Endothelial cell of umbilical vein (primary cell): ENCODE measurements at regions not wholly inside any gene's neighbourhood (a gene's known extent, or its start where the extent isn't known, plus 50 kb on each side); places are given as distances from the start of the nearest gene placed in this dataset.

Source experiments
- BruUV-seq: library from RNA; stranded (reverse); fragments of 400-500 nt; replicated peaks from 2 replicates; lab custom pipeline; 2021; lab: Mats Ljungman, UMichigan
- CTCF ChIA-PET: fragments of 300-600, 350-600 bp; sonication (Branson Sonifier 250); formaldehyde crosslinking; loops from one replicate; lab custom pipeline; 2021; ENCODE audit warnings: antibody characterized with exemption, inconsistent platforms; lab: Charles Lee
- POLR2A ChIA-PET: fragments of 300-600, 350-600 bp; sonication (Branson Sonifier 250); formaldehyde crosslinking; loops from one replicate; lab custom pipeline; 2021; ENCODE audit warnings: antibody characterized with exemption, inconsistent platforms; lab: Charles Lee
- DNase-seq: peaks from one replicate; pipeline ENCODE4 v3.0.0-alpha.2; 2011; ENCODE audit warnings: low read depth, low spot score
- FAIRE-seq: peaks from 2 replicates; lab custom pipeline; 2011; peaks lifted over from hg19 to GRCh38; lab: Jason Lieb, UNC
- H2AFZ ChIP-seq: 2 replicates; pipeline ENCODE4 v1.6.0; 2012; ENCODE audit warnings: low read depth, low read length, control low read depth, inconsistent platforms
- H3K27ac ChIP-seq: 2 replicates; pipeline ENCODE4 v1.5.1; 2011; ENCODE audit warnings: low read depth, mild to moderate bottlenecking, control low read depth, low read length, moderate library complexity; ENCODE audit not compliant: insufficient read depth
- H3K27me3 ChIP-seq, 2 experiments: 2 replicates each; pipeline versions ENCODE4 v1.6.0 to v1.6.1; 2011; ENCODE audit warnings: low read length in 2 of 2, mixed read lengths in 1 of 2; ENCODE audit not compliant: control insufficient read depth in 2 of 2, insufficient read depth in 2 of 2
- H3K36me3 ChIP-seq, 2 experiments: 2 replicates in 1 of 2; 3 replicates in 1 of 2; pipeline ENCODE4 v1.5.1; 2011; ENCODE audit warnings: low read length in 2 of 2, mild to moderate bottlenecking in 1 of 2, moderate library complexity in 1 of 2; ENCODE audit not compliant: control insufficient read depth in 2 of 2, insufficient read depth in 2 of 2; ENCODE audit errors: extremely low read depth in 1 of 2
- H3K4me1 ChIP-seq: 3 replicates; pipeline ENCODE4 v1.5.1; 2011; ENCODE audit warnings: mild to moderate bottlenecking, low read length; ENCODE audit not compliant: control insufficient read depth, insufficient read depth; ENCODE audit errors: extremely low read depth
- H3K4me2 ChIP-seq: 2 replicates; pipeline ENCODE4 v1.6.1; 2011; ENCODE audit warnings: low read length, control low read depth, mixed read lengths; ENCODE audit not compliant: insufficient read depth
- H3K4me3 ChIP-seq, 3 experiments: fragments of 200-600 bp in 1 of 3; sonication (generic), shearing (Covaris generic) in 1 of 3; replicated peaks in 1 of 3; 2 replicates each; pipeline ENCODE4 v1.5.1; 2011 to 2016; ENCODE audit warnings: control low read depth in 3 of 3, low read length in 3 of 3, mild to moderate bottlenecking in 2 of 3, inconsistent platforms in 1 of 3, low read depth in 1 of 3, moderate library complexity in 1 of 3; ENCODE audit not compliant: insufficient read depth in 1 of 3
- H3K79me2 ChIP-seq: 2 replicates; pipeline ENCODE4 v1.6.0; 2012; ENCODE audit warnings: low read length, inconsistent platforms; ENCODE audit not compliant: control insufficient read depth, insufficient read depth
- H3K9ac ChIP-seq: replicated peaks from 2 replicates; pipeline ENCODE3; 2011; ENCODE audit warnings: low read length, control low read depth; ENCODE audit not compliant: insufficient read depth; ENCODE audit errors: extremely low read depth
- H3K9me1 ChIP-seq: replicated peaks from 3 replicates; pipeline ENCODE4 v1.6.0; 2011; ENCODE audit warnings: mild to moderate bottlenecking, low read length; ENCODE audit not compliant: control insufficient read depth, insufficient read depth; ENCODE audit errors: extremely low read depth
- H3K9me3 ChIP-seq: replicated peaks from 2 replicates; pipeline ENCODE4 v1.5.1; 2012; ENCODE audit warnings: low read length, inconsistent platforms; ENCODE audit not compliant: control insufficient read depth, insufficient read depth
- H4K20me1 ChIP-seq: replicated peaks from 2 replicates; pipeline ENCODE3; 2011; ENCODE audit warnings: mild to moderate bottlenecking, low read length; ENCODE audit not compliant: control insufficient read depth, insufficient read depth; ENCODE audit errors: extremely low read depth
- EZH2 ChIP-seq: IDR thresholded peaks from 2 replicates; pipeline ENCODE4 v1.6.1; 2012; ENCODE audit warnings: borderline replicate concordance, low read depth, mild to moderate bottlenecking, moderate library complexity, low read length, inconsistent platforms; ENCODE audit not compliant: severe bottlenecking
- FOS ChIP-seq: IDR thresholded peaks from 2 replicates; pipeline ENCODE4 v1.6.1; 2011; ENCODE audit warnings: mild to moderate bottlenecking, low read length, moderate library complexity, borderline replicate concordance; ENCODE audit not compliant: insufficient read depth
- GATA2 ChIP-seq: IDR thresholded peaks from 2 replicates; pipeline ENCODE4 v1.7.0; 2011; ENCODE audit warnings: low read depth, mild to moderate bottlenecking, moderate library complexity, mixed read lengths, low read length; ENCODE audit not compliant: insufficient read length, insufficient read depth
- JUN ChIP-seq: IDR thresholded peaks from 2 replicates; pipeline ENCODE4 v1.6.1; 2011; ENCODE audit warnings: borderline replicate concordance, low read depth; ENCODE audit not compliant: insufficient read length, insufficient read depth
- MYC ChIP-seq: IDR thresholded peaks from one replicate; pipeline ENCODE4 v1.6.1; 2011; ENCODE audit warnings: mild to moderate bottlenecking, low read depth, low read length
- POLR2A ChIP-seq: IDR thresholded peaks from 2 replicates; pipeline ENCODE4 v1.6.1; 2012; ENCODE audit warnings: low read depth, mild to moderate bottlenecking, control low read depth, low read length
- POLR2AphosphoS5 ChIP-seq: IDR thresholded peaks from 2 replicates; pipeline ENCODE4 v1.6.1; 2012; ENCODE audit warnings: low read depth, mild to moderate bottlenecking, control low read depth, low read length, moderate library complexity; ENCODE audit not compliant: insufficient read depth
- dilution Hi-C: fragments of 300-500 bp; cut with MboI; formaldehyde crosslinking; loops from one replicate; pipeline ENCODE4 v1.15.0; 2019; ENCODE audit warnings: low sequenced_read_pairs; ENCODE audit not compliant: extremely low pct_ligation_motif_present
- intact Hi-C: fragments of 100-400 bp; cut with micrococcal nuclease; formaldehyde crosslinking; loops from one replicate; pipeline ENCODE4 v1.10.0; 2022
- TF ChIP-seq, protein P1 (sequence below), 2 donors: IDR thresholded peaks; 1 replicate in 1 of 2; 2 replicates in 1 of 2; pipeline ENCODE4 v1.5.1; 2011; ENCODE audit warnings: low read length in 2 of 2, mild to moderate bottlenecking in 2 of 2, moderate library complexity in 2 of 2, control low read depth in 1 of 2, inconsistent platforms in 1 of 2, low read depth in 1 of 2; ENCODE audit not compliant: insufficient read depth in 1 of 2; ENCODE audit errors: extremely low read depth in 1 of 2
- TF ChIP-seq, protein P2 (sequence below): IDR thresholded peaks from 2 replicates; pipeline ENCODE4 v1.6.1; 2011; ENCODE audit not compliant: insufficient read depth, insufficient read length

DNA sequence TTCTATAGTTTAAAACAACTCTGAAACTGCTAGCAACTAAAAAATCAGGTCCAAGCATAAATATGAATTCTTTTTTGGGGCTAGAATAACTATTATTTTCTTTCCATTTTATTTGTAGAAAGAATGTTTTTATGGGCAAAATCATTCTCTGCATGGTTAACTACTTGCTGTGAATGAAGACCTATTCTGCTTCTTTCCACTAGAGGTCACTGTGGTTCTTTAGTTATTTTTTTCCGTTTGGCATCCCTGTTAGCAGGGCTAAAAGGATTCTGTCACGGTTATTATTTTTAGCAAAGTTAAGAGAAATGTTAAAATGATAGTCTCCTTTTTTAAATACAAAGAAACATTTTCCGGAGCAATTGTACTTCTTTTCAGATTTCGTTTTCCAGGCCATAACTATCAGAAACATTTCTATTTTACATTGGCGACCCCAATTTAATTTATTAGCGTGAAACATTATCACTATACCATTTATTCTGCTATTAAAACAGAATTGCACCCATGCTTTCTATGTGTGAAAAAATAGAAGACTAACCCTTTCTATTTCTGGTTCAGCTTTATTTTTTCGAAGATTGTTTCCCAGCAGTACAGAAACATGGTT is 404.8 kb downstream of the ATP23 start:
- Histone ChIP-seq H3K9ac (no peak overlapping the region), H3K36me3 (no peaks in the 10 kb centered on the region), H3K79me2 (no peaks in the 10 kb centered on the region), H2AFZ (no peak overlapping the region), H3K4me2 (no peak overlapping the region), H3K4me1 (peaks cover 22% of the 10 kb centered on the region), H3K4me3 (no peak overlapping the region), H4K20me1 (no peaks in the 10 kb centered on the region), H3K27ac (no peak overlapping the region), H3K27me3 (no peaks in the 10 kb centered on the region), H3K9me1 (no peaks in the 10 kb centered on the region), H3K9me3 (no peaks in the 10 kb centered on the region)
- CTCF ChIA-PET: interaction anchor here (0.9 to 6.3 kb wide), 11 partner anchors 12 to 819 kb away, joined by 3 to 122 read pairs (median 4); no protein-coding TSS in a partner anchor
- FAIRE-seq (peak; percentile 70), DNase-seq (peak; percentile 58)
- intact Hi-C loops: loop anchor here (1.0 to 5.0 kb wide), 11 partner anchors 81 to 819 kb away; no protein-coding TSS in a partner anchor
- TF ChIP-seq, protein P1, sequence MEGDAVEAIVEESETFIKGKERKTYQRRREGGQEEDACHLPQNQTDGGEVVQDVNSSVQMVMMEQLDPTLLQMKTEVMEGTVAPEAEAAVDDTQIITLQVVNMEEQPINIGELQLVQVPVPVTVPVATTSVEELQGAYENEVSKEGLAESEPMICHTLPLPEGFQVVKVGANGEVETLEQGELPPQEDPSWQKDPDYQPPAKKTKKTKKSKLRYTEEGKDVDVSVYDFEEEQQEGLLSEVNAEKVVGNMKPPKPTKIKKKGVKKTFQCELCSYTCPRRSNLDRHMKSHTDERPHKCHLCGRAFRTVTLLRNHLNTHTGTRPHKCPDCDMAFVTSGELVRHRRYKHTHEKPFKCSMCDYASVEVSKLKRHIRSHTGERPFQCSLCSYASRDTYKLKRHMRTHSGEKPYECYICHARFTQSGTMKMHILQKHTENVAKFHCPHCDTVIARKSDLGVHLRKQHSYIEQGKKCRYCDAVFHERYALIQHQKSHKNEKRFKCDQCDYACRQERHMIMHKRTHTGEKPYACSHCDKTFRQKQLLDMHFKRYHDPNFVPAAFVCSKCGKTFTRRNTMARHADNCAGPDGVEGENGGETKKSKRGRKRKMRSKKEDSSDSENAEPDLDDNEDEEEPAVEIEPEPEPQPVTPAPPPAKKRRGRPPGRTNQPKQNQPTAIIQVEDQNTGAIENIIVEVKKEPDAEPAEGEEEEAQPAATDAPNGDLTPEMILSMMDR (IDR thresholded peaks at IDR 0.05; ENCODE audit: extremely low read depth in 1 of 2, insufficient read depth in 1 of 2, low read depth in 1 of 2, low read length in 2 of 2): peak; percentile 34 to 47
- TF ChIP-seq POLR2A: no peak
- no peak for TF ChIP-seq JUN
- TF ChIP-seq EZH2: no peak
- TF ChIP-seq POLR2AphosphoS5: no peak
- dilution Hi-C loops: no loop called here
- BruUV-seq: no TSS peak
- POLR2A ChIA-PET: no interaction called here

DNA sequence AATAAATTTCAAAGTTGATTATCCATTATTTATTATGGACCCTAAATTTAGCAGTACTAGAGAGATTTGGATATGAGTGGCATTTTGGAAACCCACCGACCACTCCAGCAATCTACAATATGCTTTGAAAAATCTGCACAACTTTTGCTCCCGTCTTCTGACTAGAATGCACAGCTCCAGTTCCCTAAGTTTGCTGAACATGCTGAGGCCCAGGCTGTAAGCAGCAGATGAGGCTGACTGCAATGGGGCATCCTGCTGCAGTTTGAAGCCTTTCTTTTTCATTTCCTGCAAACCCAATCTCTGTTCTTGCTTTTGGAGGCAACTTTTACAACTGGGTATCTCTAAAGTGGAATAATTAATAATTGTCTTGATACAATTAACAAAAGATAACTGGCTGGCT is 405.8 kb downstream of the ATP23 start:
- Histone ChIP-seq H3K4me1 (peaks cover 12% of the 10 kb centered on the region), H3K9ac (no peak overlapping the region), H2AFZ (no peak overlapping the region), H3K4me3 (no peak overlapping the region), H3K9me3 (no peaks in the 10 kb centered on the region), H3K4me2 (no peak overlapping the region), H3K36me3 (no peaks in the 10 kb centered on the region), H4K20me1 (no peaks in the 10 kb centered on the region), H3K27me3 (no peaks in the 10 kb centered on the region), H3K27ac (no peak overlapping the region), H3K9me1 (no peaks in the 10 kb centered on the region), H3K79me2 (no peaks in the 10 kb centered on the region)
- BruUV-seq: no TSS peak
- TF ChIP-seq GATA2 (no peak), POLR2A (no peak), MYC (no peak), FOS (no peak)
- TF ChIP-seq, protein P2, sequence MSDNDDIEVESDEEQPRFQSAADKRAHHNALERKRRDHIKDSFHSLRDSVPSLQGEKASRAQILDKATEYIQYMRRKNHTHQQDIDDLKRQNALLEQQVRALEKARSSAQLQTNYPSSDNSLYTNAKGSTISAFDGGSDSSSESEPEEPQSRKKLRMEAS: no peak
- TF ChIP-seq, protein P1 (IDR thresholded peaks at IDR 0.05; ENCODE audit: extremely low read depth in 1 of 2, insufficient read depth in 1 of 2, low read depth in 1 of 2, low read length in 2 of 2): no peak
- no peak for DNase-seq
- ChIA-PET POLR2A (no interaction called here), CTCF (interaction anchor here (0.5 to 6.3 kb wide), 14 partner anchors 11 to 818 kb away, joined by 3 to 122 read pairs (median 4); no protein-coding TSS in a partner anchor)
- dilution Hi-C loops: no loop called here
- no peak for FAIRE-seq
- intact Hi-C loops: loop anchor here (2.0 to 5.0 kb wide), 5 partner anchors 80 to 568 kb away; no protein-coding TSS in a partner anchor
